Superior temporal gyrus (tissue), 1 donor: ENCODE measurements at regions not wholly inside any gene's neighbourhood (a gene's known extent, or its start where the extent isn't known, plus 50 kb on each side); places are given as distances from the start of the nearest gene placed in this dataset.
A peak's percentile ranks its signal among the peaks of the same experiment; 100 is the strongest.

Experiments used
- DNase-seq: peaks from one replicate; pipeline ENCODE4 v3.0.0-alpha.2; 2016; ENCODE audit errors: extremely low spot score

- DNase-seq = no peak
Measured at GRCh38 chr2:66794551-66794950, 359.6 kb downstream of the MEIS1 start.

- no peak for DNase-seq
Measured at GRCh38 chr2:66802877-66803276, 368.0 kb downstream of the MEIS1 start.

DNA sequence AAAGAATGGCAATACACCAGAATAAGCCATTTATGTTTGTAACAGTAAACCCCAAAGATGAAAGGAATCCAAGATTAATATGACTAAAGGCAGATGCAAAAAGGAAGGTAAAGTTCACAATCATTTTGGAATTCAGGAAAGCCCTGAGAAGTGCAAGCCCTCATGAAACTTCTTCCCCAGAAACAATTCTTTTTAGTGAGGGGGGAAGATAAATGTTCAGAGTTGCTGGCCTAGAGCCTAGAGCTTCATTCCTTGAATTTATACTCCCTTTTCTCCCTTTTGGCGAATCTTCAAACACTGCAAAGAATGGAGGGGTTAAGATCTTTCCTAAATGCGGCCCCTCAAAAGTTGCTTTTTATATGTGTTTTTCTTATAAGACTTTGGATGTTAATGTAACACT lies 368.8 kb downstream of the MEIS1 start:
- DNase-seq = no peak

GRCh38 chr2:66805016-66805865 lies 370.3 kb downstream of the MEIS1 start:
- DNase-seq = peak; percentile 32

DNA sequence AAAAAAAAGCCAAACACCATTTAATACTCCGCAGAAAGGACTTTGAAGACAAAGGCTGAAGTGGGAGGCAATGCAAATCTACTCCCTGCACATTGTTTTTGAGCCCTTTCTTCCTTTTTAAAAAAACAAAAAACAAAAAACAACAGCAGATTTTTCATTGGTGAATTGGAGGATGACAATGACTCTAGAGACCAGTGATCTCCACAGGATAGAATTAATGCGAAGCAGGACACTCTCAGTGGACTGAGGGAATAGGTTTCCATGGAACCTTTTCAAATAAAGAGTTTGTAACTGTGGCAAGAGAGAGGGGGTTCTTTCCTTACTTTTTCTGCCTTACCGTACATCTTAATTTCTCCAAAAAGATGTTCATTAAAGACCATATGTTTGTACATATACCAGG lies 371.0 kb downstream of the MEIS1 start:
- DNase-seq = no peak

DNA sequence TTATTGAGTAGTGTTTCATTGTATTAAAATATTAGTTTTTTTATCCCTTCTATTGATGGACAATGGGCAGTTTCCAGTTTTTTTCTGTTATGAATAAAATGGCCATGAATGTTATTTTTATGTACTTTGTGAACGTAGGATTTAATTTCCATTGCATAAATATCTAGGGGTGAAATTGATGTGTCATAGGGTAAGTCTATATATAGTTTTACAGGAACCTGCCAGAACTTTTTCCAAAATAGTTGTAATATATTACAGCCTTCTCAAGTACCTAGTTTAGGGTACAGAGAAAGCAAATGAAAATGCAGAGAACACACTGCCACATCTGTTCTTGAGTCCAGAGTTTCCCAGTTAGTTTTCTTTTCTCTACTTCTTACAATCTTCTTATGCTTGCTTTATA lies 378.6 kb downstream of the MEIS1 start:
- DNase-seq = no peak

GRCh38 chr2:66813976-66814375 lies 379.1 kb downstream of the MEIS1 start:
- no peak for DNase-seq

DNA sequence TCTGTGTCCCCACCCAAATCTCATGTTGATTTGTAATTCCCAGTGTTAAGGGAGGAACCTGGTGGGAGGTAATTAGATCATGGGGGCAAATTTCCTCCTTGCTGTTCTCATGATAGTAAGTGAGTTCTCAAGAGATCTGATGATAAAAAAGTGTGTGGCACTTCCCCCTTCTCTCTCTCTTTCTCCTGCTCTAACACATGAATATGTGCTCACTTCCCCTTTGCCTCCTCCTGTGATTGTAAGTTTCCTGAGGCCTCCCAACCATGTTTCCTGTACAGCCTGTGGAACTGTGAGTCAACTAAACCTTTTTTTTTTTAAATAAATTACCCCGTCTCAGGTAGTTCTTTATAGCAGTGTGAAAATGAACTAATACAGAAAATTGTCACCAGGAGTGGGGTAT lies 380.0 kb downstream of the MEIS1 start:
- no peak for DNase-seq

GRCh38 chr2:66815886-66816285 lies 381.0 kb downstream of the MEIS1 start:
- no peak for DNase-seq

GRCh38 chr2:66821168-66821567 lies 386.2 kb downstream of the MEIS1 start:
- DNase-seq = no peak

- no peak for DNase-seq
Measured at GRCh38 chr2:66822186-66822585, 387.3 kb downstream of the MEIS1 start.

DNA sequence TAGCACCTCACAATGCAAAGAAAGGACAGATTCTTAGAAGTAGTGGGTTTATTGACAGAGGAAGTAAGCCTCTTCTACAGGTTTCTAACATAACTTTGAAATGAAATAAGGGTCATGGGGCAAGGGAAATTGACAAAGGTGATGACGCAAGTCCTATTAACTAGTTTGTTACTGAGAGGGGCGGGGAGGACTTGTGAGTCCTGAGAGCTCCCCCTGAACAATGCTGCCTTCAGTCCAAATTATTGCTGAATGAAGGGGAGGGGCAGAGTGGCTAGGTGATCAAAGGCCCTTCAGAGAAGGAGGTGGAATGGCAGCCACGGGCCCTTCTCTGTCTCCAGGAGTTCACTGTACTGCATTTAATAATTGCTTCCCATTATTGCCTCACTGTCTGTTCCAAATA lies 390.0 kb downstream of the MEIS1 start:
- no peak for DNase-seq

DNA sequence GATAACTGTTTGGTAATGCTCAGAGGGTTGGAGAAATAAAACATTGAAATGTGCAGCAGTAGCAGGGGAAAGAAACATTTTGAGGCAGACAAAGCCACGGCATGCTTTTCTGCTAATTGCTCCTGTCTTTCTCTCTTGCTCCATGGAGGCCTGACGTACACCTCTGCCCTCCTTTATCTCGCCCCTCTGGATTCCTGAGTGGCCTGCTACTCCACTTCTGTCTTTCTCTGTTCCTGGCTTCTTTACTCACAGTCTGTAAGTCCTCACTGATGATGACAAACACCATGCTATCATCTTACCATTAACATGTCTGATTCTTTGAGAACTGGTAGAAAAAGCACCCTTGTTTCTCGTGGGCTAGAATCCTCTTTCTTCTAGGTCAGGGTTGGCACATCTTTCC lies 392.9 kb downstream of the MEIS1 start:
- no peak for DNase-seq

GRCh38 chr2:66828876-66829275 lies 394.0 kb downstream of the MEIS1 start:
- no peak for DNase-seq

GRCh38 chr2:66830881-66831280 lies 396.0 kb downstream of the MEIS1 start:
- DNase-seq = no peak

DNA sequence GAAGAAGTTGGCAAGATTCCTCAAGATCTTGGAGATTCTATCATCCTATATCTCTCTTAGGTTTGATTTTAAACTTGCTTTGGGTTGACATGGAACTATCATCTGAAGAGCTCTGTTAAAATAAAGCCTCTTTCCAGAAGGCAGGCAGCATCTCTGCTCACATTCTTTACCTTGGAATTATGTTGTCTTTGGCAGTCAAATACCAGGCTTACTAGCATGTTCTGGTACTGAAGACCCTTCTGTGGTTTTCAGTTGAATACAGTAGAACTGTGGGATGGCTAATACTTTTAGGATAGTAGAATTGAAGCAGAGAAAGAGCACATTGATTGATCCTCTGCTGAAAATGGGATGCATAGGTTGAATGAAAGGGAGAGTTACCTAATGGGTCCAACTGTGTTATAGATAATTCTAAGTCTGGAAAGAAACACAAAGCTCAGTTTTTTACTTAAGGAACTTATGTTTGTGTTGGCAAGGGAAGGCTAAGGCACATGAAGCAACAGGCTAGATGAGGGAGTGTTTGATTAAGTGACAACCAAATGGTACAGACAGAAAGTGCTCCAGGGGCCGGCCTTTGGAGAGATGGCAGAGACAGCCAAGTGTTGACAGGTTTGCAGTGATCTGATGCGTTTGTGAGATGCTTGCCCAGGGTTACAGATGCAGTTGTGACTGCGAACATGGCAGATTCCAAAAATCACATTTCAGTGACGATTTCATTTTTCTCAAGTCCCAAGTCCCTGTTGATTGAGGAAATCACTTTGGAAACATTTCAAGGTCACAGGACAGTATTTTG lies 397.9 kb downstream of the MEIS1 start:
- no peak for DNase-seq

GRCh38 chr2:66834859-66835258 lies 399.9 kb downstream of the MEIS1 start:
- no peak for DNase-seq

DNA sequence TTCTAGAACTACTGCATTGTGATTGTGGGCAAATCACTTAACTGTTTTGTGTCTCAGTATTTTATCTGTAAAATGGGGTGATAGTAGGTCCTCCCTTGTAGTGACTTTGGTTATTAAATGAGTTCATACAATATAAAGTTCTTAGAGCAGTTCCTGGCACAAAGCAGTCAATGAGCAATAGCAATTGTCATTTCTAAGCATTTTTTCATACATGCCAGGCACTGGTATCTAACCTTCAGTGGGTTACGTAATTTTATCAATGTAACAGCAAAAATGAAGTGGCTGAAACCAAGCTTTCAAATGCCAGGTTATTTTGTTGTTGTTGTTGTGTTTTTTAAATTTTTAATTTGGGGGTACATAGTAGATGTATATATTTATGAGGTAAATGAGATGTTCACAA lies 401.9 kb downstream of the MEIS1 start:
- DNase-seq = no peak

GRCh38 chr2:66839551-66840320 lies 404.8 kb downstream of the MEIS1 start:
- DNase-seq = no peak

GRCh38 chr2:66840321-66841002 lies 405.5 kb downstream of the MEIS1 start:
- no peak for DNase-seq

DNA sequence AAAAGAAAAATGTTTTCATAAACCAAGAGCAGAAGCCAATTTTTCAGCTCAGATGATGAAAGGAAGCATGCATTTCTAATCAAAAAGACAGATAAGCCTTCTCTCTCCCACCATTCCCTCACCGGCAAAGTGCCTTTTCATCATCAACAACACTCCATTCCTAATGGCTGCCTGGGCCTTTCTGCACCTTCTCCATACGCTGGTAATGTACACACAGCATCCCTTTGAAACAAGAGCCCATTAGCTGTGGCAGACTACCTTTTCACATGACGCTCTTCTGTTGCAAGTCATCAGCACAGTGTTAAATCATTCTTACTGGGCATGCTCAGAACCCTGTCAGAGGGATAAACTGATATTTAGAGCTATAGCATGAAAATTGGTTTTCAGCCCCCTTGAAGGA lies 408.9 kb downstream of the MEIS1 start:
- DNase-seq = no peak

- no peak for DNase-seq
Measured at GRCh38 chr2:66845307-66845706, 410.4 kb downstream of the MEIS1 start.
